ENCODE measurements at regions not wholly inside any gene's neighbourhood (a gene's known extent, or its start where the extent isn't known, plus 50 kb on each side); places are given as distances from the start of the nearest gene placed in this dataset.
A peak's percentile ranks its signal among the peaks of the same experiment; 100 is the strongest.
"Not testable (repeated sequence)": the region's sequence is repeated elsewhere in the genome, so short reads cannot be mapped to it uniquely, and the experiment has no call there.

DNA sequence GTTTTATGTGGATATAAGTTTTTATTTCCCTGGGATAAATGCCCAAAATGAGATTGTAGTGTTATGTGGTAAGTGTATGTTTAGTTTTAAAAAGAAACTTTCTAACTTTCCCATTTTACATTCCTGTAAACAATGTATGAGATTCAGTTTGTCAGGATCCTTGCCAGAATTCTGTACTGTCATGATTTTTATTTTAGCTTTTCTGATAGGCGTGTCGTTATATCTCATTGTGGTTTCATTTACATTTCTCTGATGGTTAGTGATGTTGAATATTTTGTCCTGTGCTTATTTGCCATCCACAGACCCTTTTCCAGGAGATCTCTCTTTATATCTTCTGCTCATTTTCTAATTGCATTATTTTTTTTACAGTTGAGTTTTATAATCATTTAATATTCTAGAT lies 245.6 kb upstream of the CDH2 start:
- DNase-seq, result no peak

DNA sequence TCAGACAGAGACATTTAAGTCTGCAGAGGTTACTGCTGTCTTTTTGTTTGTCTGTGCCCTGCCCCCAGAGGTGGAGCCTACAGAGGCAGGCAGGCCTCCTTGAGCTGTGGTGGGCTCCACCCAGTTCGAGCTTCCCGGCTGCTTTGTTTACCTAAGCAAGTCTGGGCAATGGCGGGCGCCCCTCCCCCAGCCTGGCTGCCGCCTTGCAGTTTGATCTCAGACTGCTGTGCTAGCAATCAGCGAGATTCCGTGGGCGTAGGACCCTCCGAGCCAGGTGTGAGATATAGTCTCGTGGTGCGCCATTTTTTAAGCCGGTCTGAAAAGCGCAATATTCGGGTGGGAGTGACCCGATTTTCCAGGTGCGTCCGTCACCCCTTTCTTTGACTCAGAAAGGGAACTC lies 245.0 kb upstream of the CDH2 start:
- DNase-seq, result not testable (repeated sequence)

- DNase-seq, result no peak
Observed at GRCh38 chr18:28412521-28412920, 235.6 kb upstream of the CDH2 start.

GRCh38 chr18:28411806-28412205 lies 234.9 kb upstream of the CDH2 start:
- DNase-seq, result no peak

GRCh38 chr18:28409811-28410210 lies 232.9 kb upstream of the CDH2 start:
- no peak for DNase-seq

DNA sequence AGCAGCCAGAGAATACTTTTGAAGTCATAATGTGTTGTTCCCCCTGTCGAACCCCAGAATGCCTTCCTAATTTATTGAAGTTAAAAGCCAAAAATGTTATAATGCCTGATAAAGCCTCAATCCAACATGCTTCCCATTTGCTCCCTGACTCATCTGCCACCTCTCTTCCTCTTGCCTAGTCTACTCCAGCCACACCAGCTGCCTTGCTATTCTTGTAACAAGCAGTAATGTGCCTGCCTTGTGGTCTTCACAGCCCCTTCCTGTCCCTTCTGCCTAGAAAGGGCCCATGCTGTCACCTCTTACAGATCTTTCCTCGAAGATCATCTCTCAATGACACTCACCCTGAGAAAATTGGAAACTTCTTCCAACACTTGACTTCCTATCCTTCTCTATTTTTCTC lies 231.6 kb upstream of the CDH2 start:
- DNase-seq, result no peak

DNA sequence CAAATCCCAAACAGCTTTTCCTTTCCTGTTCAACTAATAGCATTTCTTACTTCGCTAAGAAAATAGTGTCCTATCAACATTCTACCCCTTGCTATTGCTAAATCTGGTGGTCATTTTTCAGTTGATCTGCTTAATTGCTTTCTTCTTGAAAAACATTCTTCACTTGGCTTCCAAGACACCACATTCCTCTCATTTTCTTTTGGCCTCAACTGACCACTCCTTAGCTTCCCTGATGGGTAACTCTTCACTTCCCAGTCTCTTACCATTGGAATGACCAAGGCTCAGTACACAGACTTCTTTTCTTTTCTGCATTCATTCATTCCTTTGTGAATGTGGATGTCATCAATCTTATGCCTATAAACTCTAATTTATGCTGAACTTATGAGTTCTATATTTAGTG lies 230.8 kb upstream of the CDH2 start:
- DNase-seq, result no peak

- DNase-seq, result no peak
Observed at GRCh38 chr18:28406533-28406932, 229.6 kb upstream of the CDH2 start.

DNA sequence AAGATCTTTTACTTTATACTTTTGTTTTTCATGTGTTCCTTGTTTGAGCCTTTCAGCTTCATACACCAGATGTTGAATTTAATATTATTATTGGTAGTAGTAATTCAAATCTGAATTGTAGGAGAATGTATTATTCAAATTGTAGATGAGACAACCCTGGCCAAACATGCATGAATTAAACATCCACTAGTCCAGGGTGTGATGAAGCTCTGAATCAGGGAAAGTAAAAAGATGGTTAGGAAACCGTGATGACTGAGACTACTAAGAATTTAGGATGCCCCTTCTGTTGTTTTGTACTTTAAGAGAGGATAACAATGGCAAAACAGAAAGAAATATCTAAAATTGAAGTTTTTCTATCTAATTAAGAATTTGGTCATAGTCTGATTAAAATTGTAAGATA lies 227.8 kb upstream of the CDH2 start:
- DNase-seq, result no peak

DNA sequence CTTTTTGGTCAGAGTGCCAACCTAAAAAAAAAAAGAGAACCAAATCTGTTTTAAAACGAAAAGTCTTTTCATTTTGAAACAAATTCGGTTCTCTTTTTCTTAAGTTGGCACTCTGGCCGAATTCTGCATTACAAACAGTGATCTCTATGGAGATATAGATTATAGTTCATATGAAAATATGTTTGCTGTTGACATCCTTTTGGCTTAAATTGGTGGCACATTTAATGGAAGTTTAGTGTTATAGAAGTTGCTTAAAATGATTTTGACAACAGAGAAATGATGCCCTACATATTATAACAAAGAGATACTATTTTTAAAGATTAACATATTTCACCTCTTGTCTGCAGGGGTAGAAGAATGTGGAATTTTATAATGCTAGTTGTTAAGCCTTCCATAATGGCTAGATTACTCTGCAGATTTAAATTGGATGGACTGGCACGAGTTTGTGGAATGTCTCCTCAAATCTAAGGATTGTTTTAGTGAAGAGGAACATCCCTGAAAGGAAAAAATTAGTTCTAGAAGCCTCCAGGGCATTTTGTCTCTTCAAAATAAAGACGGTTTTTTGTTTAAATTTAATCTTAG lies 222.9 kb upstream of the CDH2 start:
- DNase-seq, result no peak

DNA sequence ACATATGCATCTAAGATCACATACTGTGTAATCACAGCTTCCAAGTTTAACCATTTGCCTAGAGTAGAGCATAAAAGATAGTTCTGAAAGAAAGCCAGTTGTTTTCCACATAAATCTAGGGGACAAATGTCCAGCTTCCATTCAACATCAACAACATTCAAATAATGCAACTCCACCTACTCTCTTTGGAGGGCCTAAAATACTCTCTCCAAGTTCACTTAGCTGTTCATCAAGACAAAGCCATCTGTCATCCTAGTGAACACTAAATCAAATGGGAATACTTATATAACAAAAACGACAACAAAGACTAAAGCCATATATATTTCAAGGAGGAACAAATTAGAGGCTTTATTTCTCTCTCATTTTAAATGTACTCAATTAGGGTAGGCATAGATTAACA lies 221.5 kb upstream of the CDH2 start:
- DNase-seq, result peak; percentile 16 to 85 (median 51)

DNA sequence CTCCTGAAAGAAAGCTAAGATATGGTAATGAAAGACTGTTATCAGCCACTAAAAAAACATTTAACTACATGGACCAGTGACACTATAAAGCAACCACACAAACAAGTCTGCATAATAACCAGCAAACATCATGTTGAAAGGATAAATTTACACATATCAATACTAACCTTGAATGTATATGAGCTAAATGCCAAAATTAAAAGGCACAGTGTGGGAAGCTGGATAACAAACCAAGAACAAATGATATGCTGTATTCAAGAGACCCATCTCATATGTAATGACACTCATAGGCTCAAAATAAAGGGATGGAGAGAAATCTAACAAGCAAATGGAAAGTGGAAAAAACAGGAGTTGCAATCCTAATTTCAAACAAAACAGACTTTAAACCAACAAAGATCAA lies 213.1 kb upstream of the CDH2 start:
- no peak for DNase-seq

DNA sequence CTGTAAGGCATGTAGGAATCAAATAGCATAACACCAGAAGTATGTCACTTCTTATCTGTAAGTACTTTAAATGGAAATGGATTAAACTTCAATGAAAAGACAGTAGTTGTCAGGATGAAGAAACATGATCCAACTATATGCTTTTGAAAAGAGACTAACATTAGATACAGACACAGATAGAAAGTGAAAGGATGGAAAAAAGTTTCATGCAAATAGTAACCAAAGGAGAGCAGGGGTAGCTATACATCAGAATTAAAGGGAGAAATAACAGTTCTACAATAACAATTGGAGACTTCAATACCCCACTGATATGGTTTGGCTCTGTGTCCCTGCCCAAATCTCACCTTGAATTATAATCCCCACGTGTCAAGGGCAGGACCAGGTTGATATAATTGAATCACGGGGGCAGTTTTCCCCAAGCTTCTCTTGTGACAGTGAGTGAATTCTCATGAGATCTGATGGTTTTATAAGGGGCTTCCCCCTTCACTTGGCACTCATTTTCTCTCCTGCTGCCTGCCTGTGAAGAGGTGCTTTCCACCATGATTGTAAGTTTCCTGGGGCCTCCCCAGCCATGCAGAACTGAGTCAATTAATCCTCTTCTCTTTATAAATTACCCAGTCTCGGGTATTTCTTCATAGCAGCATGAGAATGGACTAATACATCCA lies 205.4 kb upstream of the CDH2 start:
- no peak for DNase-seq

GRCh38 chr18:28372186-28372585 lies 195.3 kb upstream of the CDH2 start:
- DNase-seq, result no peak

- DNase-seq, result peak in 1 of 3 experiments; percentile 30
Observed at GRCh38 chr18:28366676-28367075, 189.7 kb upstream of the CDH2 start.

- DNase-seq, result peak in 2 of 3 experiments; percentile 35 to 77
Observed at GRCh38 chr18:28365411-28365831, 188.5 kb upstream of the CDH2 start.

- DNase-seq, result no peak
Observed at GRCh38 chr18:28363124-28363523, 186.2 kb upstream of the CDH2 start.

DNA sequence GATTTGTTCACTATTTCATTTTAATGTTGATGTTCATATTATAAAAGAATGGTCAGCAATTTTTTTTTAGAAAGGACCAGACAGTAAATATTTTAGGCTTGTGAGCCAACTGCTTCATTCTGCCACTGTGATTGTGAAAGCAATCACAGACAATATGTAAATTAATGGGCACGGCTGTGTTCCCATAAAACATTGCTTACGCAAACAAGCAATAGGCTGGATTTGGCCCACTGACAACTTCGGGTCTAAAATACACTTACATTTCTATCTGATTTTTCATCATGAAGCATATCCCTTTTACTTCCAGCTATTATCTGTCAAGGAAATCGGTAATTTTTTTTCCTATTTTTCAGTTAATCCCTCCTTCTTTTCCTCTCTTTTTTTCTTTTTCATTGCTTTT lies 182.2 kb upstream of the CDH2 start:
- peak in 1 of 3 experiments; percentile 7 for DNase-seq

GRCh38 chr18:28357766-28358401 lies 181.0 kb upstream of the CDH2 start:
- no peak for DNase-seq

GRCh38 chr18:28350821-28351220 lies 173.9 kb upstream of the CDH2 start:
- no peak for DNase-seq

DNA sequence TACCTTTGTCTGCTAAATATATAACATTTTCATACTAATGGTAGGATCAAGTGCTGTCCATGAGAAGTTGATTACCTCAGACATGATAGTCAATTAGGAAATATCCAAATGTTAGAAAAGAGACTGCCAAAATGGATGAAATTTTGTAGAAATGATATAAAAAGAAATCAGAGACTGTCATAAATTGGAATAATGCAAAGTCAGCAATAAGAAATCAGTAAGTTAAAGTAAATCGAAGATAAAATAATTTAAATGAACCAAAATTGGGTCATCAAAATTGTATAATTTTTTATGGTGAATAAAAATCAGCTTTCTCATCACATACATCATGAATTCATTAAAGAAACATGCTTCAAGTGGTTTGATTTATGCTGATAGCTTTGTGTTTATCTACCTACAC lies 165.3 kb upstream of the CDH2 start:
- DNase-seq, result no peak

DNA sequence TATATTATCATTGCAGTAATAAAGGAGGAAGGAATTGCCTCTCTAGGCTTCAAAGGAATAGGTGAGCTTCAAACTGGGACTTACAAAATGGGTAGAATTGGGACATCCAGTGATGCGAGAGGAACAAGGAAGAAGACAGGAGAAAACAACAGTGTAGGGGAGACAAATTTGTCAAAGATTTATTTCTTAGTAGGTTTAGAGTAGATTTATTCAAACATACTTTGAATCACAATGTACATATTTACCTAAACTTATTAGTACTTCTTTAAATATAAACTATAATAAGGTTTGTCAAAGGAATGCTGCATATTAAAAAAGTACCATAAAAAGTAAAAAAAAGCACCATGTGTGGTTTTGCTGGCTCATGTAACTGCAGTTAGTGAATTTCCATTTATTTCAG lies 161.4 kb upstream of the CDH2 start:
- DNase-seq, result no peak

DNA sequence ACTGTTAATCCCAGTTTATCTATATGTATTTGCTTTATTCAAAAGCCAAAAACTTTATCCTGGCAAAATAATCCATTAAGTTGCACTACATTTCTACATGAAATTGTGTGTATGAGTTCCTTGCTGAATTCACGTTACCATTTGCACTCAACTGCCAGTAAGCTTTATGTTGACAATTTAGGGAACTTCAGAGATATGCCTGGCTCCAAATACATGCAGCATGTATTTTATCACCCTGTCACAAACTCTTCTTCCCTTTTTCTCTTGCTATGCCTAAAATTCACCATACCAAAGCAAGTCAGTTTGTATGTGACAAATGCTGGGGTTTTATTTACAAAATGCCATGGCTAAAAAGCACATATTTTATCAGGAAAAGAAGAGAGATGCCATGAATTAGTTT lies 157.6 kb upstream of the CDH2 start:
- no peak for DNase-seq

DNA sequence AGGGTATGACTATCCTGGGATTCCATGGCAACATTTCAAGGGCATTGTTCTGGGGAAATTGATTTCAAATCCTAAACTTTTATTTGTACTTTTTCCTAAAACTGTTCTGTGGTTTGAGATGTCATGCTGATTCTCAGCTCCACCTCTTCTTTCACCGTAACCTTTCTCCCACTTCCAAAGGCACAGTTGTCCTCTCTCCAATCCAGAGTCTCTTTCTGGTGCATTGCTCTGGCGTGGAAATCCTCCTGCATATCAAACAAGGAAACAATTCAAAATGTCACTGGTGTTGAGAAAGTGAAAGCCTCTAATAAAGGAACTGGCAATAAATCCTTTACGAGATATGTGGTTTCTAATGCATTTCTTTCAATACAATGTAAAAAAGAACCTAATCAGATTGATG lies 155.1 kb upstream of the CDH2 start:
- no peak for DNase-seq

GRCh38 chr18:28331551-28331950 lies 154.6 kb upstream of the CDH2 start:
- no peak for DNase-seq

All from NCI-H1417 (cell line).